Activated T-helper 2 cell treated with anti-CD3 and anti-CD28 coated beads, Interferon-gamma antibody, Interleukin-2, Interleukin-4, amounts not matched to agents 10 μg/mL and 5 μg/mL and 100 μg/mL, durations not matched to agents 14 hours and 24 hours and 36 hours (primary cell): ENCODE measurements at regions not wholly inside any gene's neighbourhood (a gene's known extent, or its start where the extent isn't known, plus 50 kb on each side); places are given as distances from the start of the nearest gene placed in this dataset.

Experiments
- DNase-seq: peaks from one replicate; pipeline ENCODE4 v3.0.0; 2021; ENCODE audit warnings: low spot score
- H3K27ac Mint-ChIP-seq: one replicate; pipeline ENCODE4 v1.8.0; 2021; ENCODE audit warnings: mixed read lengths
- H3K27me3 Mint-ChIP-seq: one replicate; pipeline ENCODE4 v1.8.0; 2021; ENCODE audit warnings: low read depth, mixed read lengths
- H3K36me3 Mint-ChIP-seq: one replicate; pipeline ENCODE4 v1.8.0; 2021; ENCODE audit warnings: low read depth, mixed read lengths
- H3K4me1 Mint-ChIP-seq: one replicate; pipeline ENCODE4 v1.8.0; 2021; ENCODE audit warnings: low read depth, mixed read lengths
- H3K4me3 Mint-ChIP-seq: one replicate; pipeline ENCODE4 v1.8.0; 2021; ENCODE audit warnings: low read depth, mild to moderate bottlenecking, moderate library complexity, mixed read lengths
- H3K9me3 Mint-ChIP-seq: one replicate; pipeline ENCODE4 v1.8.0; 2021; ENCODE audit warnings: mixed read lengths
- intact Hi-C: fragments of 100-400 bp; cut with micrococcal nuclease; formaldehyde crosslinking; loops from one replicate; pipeline ENCODE4 v1.15.1; 2023

- Mint-ChIP-seq H3K4me3 (no peak overlapping the region), H3K36me3 (no peaks in the 10 kb centered on the region), H3K9me3 (peaks cover 5% of the 10 kb centered on the region), H3K4me1 (no peaks in the 10 kb centered on the region), H3K27me3 (no peaks in the 10 kb centered on the region), H3K27ac (no peak overlapping the region)
- no peak for DNase-seq
- intact Hi-C loops: no loop called here
These were observed 950.5 kb upstream of the INTU start for GRCh38 chr4:126682250-126682649.

DNA sequence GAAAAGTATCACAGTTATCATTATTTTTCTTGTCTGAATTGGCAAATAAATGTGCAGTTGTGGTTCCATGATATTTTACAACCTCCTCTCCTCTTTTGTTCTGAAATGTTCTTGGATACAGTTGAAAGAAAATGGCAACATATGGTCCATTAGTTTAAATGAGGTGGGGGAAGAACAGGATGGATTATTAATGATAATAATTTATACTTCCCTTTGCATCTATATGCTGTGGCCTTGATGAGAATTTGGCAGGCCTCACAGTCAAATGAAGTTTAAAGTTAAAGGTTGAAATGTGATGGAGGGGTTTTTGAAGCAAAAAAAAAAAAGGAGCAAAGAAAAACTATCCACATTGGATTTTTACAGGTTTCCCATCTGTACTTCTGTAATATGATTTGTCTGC lies 946.3 kb upstream of the INTU start:
- no peak overlapping the region for H3K4me3 Mint-ChIP-seq
- intact Hi-C loops: no loop called here
- peaks cover 5% of the 10 kb centered on the region for H3K9me3 Mint-ChIP-seq
- no peaks in the 10 kb centered on the region for H3K27me3 Mint-ChIP-seq
- H3K27ac Mint-ChIP-seq: no peak overlapping the region
- no peaks in the 10 kb centered on the region for H3K4me1 Mint-ChIP-seq
- DNase-seq: no peak
- no peaks in the 10 kb centered on the region for H3K36me3 Mint-ChIP-seq

DNA sequence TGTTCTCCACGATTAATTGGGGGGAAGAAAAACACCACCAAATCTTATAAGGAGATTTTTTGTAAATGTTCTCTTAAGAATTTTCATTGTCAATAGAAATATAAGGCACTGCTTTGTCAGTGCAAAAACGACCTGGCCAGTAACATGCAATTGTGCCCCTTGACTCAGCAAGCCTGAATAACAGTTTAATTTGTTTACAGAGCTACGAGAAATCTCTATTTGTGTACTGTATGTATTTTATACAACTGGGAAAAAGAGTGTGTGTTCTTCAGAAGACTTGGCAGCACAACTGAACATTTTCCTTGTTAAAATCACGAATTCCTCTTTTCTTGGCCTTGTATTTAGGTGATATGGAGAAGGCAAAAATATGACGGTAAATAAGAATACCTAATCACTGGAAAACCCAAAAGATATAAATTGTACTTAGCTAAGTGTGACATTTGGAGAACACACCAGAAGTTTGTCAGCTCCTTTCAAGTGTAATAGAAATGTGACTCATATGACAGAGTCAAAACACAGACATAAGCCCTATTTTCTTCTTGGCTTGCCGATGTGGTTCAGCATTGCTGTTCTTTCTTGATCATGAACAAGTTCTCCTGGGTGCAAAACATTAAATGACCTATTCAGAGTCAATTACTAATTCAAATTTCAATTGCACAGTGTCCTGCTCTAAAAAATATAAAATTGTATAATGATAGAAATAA lies 945.0 kb upstream of the INTU start:
- Mint-ChIP-seq H3K36me3 (no peaks in the 10 kb centered on the region), H3K27me3 (no peaks in the 10 kb centered on the region), H3K4me1 (no peaks in the 10 kb centered on the region), H3K4me3 (no peak overlapping the region), H3K9me3 (peaks cover 5% of the 10 kb centered on the region), H3K27ac (no peak overlapping the region)
- no peak for DNase-seq
- intact Hi-C loops: no loop called here

DNA sequence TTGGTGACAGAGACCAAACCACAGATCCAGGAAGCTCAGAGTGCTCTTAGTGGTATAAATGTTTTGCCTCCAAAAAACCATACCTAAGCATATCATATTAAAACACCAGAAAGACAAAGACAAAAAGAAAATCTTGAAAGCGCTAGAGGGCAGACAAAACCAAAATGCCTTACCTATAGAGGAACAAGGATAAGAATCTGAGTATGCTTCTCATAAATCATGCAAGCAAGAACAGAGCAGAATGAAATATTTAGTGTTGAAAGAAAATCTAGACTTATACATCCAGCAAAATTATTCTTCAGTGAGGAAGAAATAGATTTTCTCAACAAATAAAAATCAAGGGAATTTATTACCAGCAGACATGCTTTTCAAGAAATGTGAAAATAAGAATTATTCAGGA lies 941.0 kb upstream of the INTU start:
- H3K36me3 Mint-ChIP-seq: no peaks in the 10 kb centered on the region
- no peak overlapping the region for H3K4me3 Mint-ChIP-seq
- H3K27ac Mint-ChIP-seq: no peak overlapping the region
- H3K27me3 Mint-ChIP-seq: no peaks in the 10 kb centered on the region
- H3K4me1 Mint-ChIP-seq: no peaks in the 10 kb centered on the region
- intact Hi-C loops: no loop called here
- no peaks in the 10 kb centered on the region for H3K9me3 Mint-ChIP-seq
- DNase-seq: no peak

- no peaks in the 10 kb centered on the region for H3K27me3 Mint-ChIP-seq
- no peaks in the 10 kb centered on the region for H3K36me3 Mint-ChIP-seq
- H3K4me3 Mint-ChIP-seq: no peak overlapping the region
- no peak overlapping the region for H3K27ac Mint-ChIP-seq
- intact Hi-C loops: no loop called here
- H3K4me1 Mint-ChIP-seq: no peaks in the 10 kb centered on the region
- no peak for DNase-seq
- H3K9me3 Mint-ChIP-seq: peaks cover 5% of the 10 kb centered on the region
These were observed 935.0 kb upstream of the INTU start for GRCh38 chr4:126697748-126698147.

GRCh38 chr4:126698224-126698623 lies 934.5 kb upstream of the INTU start:
- Mint-ChIP-seq H3K9me3 (peaks cover 5% of the 10 kb centered on the region), H3K27ac (no peak overlapping the region), H3K27me3 (no peaks in the 10 kb centered on the region), H3K36me3 (no peaks in the 10 kb centered on the region), H3K4me1 (no peaks in the 10 kb centered on the region), H3K4me3 (no peak overlapping the region)
- intact Hi-C loops: no loop called here
- DNase-seq: no peak

DNA sequence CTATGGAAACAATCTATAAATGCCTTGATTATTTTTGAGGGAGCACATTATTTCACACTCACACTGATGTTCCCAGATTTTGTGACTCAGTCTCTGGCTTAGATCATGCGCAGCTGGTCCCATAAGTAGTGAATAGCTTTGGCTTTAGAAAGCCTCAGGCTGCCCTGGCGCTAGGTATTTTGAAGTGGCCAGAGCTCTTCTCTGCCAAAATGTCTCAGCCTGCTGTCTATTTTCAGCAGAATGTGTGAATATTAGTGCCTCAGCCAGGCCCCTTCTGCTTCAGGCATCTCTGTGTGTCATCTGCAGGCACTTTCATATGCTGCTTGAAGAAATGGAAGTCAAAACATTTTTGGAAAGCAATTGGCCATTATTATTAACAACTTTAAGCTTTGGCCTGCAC lies 931.0 kb upstream of the INTU start:
- Mint-ChIP-seq H3K4me3 (no peak overlapping the region), H3K36me3 (no peaks in the 10 kb centered on the region), H3K27me3 (no peaks in the 10 kb centered on the region), H3K9me3 (peaks cover 5% of the 10 kb centered on the region), H3K27ac (no peak overlapping the region), H3K4me1 (no peaks in the 10 kb centered on the region)
- intact Hi-C loops: no loop called here
- DNase-seq: no peak

GRCh38 chr4:126702747-126703146 lies 930.0 kb upstream of the INTU start:
- DNase-seq: no peak
- Mint-ChIP-seq H3K27me3 (no peaks in the 10 kb centered on the region), H3K9me3 (peaks cover 5% of the 10 kb centered on the region), H3K4me3 (no peak overlapping the region), H3K4me1 (no peaks in the 10 kb centered on the region), H3K36me3 (no peaks in the 10 kb centered on the region), H3K27ac (no peak overlapping the region)
- intact Hi-C loops: no loop called here

DNA sequence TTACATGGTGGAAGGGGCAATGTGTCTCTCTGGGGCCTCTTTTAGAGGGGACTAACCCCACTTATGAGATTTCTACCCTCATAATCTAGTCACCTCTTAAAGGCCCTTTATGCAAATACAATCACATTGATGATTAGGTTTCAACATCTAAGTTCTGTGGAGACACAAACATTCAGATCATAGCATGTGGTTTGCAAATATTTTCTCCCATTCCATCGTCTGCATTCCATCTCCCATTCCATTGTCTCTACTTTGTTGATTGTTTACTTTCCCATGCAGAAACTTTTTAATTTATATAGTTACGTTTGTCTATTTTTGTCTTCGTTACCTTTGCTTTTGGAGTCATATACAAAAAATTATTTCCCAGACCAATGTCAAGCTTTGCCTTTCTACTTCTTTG lies 927.5 kb upstream of the INTU start:
- Mint-ChIP-seq H3K9me3 (peaks cover 6% of the 10 kb centered on the region), H3K27ac (no peak overlapping the region), H3K27me3 (no peaks in the 10 kb centered on the region), H3K4me1 (no peaks in the 10 kb centered on the region), H3K36me3 (no peaks in the 10 kb centered on the region), H3K4me3 (no peak overlapping the region)
- intact Hi-C loops: no loop called here
- DNase-seq: no peak

DNA sequence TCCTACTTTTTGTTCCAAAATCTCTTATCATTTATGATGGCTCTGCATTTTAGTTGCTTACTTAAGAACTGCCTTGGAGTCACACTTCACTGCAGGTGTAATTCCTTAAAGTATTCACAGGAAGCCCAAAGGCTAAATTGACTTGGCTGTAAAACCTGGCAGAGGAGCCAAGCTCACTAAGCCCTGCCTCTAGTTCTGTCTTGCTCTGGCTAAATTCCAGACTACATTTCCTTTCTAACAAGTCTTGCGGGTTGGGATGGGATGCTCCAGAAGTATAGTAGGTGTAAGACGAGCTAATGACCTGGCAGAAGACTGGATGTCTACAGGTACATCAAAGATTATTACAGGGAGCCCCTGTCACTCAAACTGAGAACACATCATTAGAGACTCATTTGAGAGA lies 924.0 kb upstream of the INTU start:
- no peaks in the 10 kb centered on the region for H3K4me1 Mint-ChIP-seq
- H3K27ac Mint-ChIP-seq: no peak overlapping the region
- no peak for DNase-seq
- intact Hi-C loops: no loop called here
- H3K4me3 Mint-ChIP-seq: no peak overlapping the region
- H3K36me3 Mint-ChIP-seq: no peaks in the 10 kb centered on the region
- H3K27me3 Mint-ChIP-seq: no peaks in the 10 kb centered on the region
- H3K9me3 Mint-ChIP-seq: peaks cover 11% of the 10 kb centered on the region

DNA sequence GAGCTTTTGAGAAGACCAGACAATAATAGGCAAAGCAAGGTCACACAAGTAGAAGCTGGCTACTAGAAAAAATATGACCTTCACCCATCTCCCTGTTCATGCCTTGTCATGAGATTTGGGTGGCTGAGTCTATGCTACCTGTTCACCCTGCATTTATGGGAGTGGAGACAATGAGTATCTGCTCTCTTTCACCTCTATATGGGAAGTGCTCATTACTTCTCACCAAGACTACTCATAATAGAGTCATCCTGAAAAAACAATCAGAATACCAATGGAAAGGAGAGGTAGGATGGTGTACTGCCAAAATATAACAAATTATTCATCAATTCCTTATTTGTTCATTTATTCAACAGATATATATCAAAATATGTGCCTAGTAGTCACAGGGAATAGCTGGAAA lies 921.8 kb upstream of the INTU start:
- no peak overlapping the region for H3K4me3 Mint-ChIP-seq
- no peak for DNase-seq
- peaks cover 11% of the 10 kb centered on the region for H3K9me3 Mint-ChIP-seq
- intact Hi-C loops: no loop called here
- no peak overlapping the region for H3K27ac Mint-ChIP-seq
- no peaks in the 10 kb centered on the region for H3K36me3 Mint-ChIP-seq
- H3K4me1 Mint-ChIP-seq: no peaks in the 10 kb centered on the region
- H3K27me3 Mint-ChIP-seq: no peaks in the 10 kb centered on the region

GRCh38 chr4:126715067-126715466 lies 917.7 kb upstream of the INTU start:
- intact Hi-C loops: no loop called here
- Mint-ChIP-seq H3K36me3 (no peaks in the 10 kb centered on the region), H3K9me3 (peaks cover 16% of the 10 kb centered on the region), H3K27me3 (no peaks in the 10 kb centered on the region), H3K4me1 (no peaks in the 10 kb centered on the region), H3K27ac (no peak overlapping the region), H3K4me3 (no peak overlapping the region)
- DNase-seq: no peak

DNA sequence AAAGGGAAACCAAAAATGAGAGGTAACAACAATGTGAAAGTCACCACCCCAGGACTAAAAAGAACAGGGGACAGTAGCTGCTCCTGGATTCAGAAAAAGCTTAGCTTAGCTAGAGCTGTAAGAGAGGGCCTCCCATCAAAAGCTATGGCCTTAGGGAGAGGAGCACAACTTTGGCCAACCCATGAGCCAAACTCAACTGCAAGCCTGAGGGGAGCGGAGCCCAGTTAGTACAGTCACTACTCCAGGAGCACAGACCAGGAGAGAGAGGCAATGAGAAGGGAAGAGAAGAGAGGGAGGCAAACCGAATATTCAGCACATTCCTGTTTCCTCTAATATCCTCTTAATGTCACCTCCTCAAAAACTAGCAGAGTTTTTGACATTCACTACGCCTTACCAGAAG lies 917.1 kb upstream of the INTU start:
- Mint-ChIP-seq H3K27me3 (no peaks in the 10 kb centered on the region), H3K4me1 (no peaks in the 10 kb centered on the region), H3K27ac (no peak overlapping the region), H3K36me3 (no peaks in the 10 kb centered on the region), H3K9me3 (peaks cover 16% of the 10 kb centered on the region), H3K4me3 (no peak overlapping the region)
- no peak for DNase-seq
- intact Hi-C loops: no loop called here

DNA sequence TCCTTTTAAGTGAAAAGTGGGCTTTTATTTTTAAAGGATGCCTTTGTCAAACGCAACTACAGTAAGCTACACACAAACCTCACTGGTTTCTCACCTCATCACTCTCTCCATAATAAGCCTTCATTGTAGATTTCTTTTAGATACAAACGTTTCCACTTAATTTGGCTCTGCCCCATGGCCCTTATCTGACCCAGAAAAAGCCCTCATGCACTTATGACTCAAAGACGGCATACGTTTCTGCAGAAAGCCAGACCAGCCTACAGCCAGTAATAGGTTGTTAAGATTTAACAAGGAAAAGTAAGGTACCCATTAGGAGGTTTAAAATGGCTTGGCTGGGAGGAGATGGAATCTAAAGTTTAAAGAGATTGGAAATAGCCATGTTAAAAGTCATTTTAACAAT lies 914.6 kb upstream of the INTU start:
- no peak for DNase-seq
- Mint-ChIP-seq H3K4me1 (no peaks in the 10 kb centered on the region), H3K36me3 (no peaks in the 10 kb centered on the region), H3K27me3 (no peaks in the 10 kb centered on the region), H3K9me3 (peaks cover 17% of the 10 kb centered on the region), H3K4me3 (no peak overlapping the region), H3K27ac (no peak overlapping the region)
- intact Hi-C loops: no loop called here
